Natural killer cell (primary cell): ENCODE measurements at regions not wholly inside any gene's neighbourhood (a gene's known extent, or its start where the extent isn't known, plus 50 kb on each side); places are given as distances from the start of the nearest gene placed in this dataset.

ENCODE experiments used
- ATAC-seq, 3 donors: fragments of 150-1000 bp in 2 of 3; fragments of 200-7000 bp in 1 of 3; cut with Tn5 transposase; 1 replicate in 1 of 3; 2 replicates in 2 of 3; pipeline ENCODE4 v1.10.0; 2021; ENCODE audit warnings: mild to moderate bottlenecking in 2 of 3, moderate library complexity in 2 of 3
- DNase-seq, 2 donors: peaks; one replicate each; pipeline versions ENCODE4 v3.0.0 to v3.0.0-alpha.2; 2013 to 2021; ENCODE audit warnings: mixed read lengths in 1 of 2
- H3K27ac ChIP-seq: one replicate; pipeline ENCODE4 v1.5.1; 2013; ENCODE audit warnings: mild to moderate bottlenecking, low read length
- H3K27me3 ChIP-seq: one replicate; pipeline ENCODE4 v1.6.1; 2013; ENCODE audit warnings: low read length; ENCODE audit not compliant: control insufficient read depth, insufficient read depth
- H3K36me3 ChIP-seq: one replicate; pipeline ENCODE4 v1.6.1; 2013; ENCODE audit warnings: low read length; ENCODE audit not compliant: control insufficient read depth, insufficient read depth
- H3K4me1 ChIP-seq: one replicate; pipeline ENCODE4 v1.6.1; 2013; ENCODE audit warnings: low read length; ENCODE audit not compliant: control insufficient read depth, insufficient read depth
- H3K4me3 ChIP-seq: one replicate; pipeline ENCODE4 v1.5.1; 2013; ENCODE audit warnings: low read length
- H3K9me3 ChIP-seq: one replicate; pipeline ENCODE4 v1.6.1; 2013; ENCODE audit warnings: low read length; ENCODE audit not compliant: control insufficient read depth, insufficient read depth
- H3K27ac Mint-ChIP-seq, 2 donors: one replicate each; pipeline ENCODE4 v1.8.0; 2022; ENCODE audit warnings: mild to moderate bottlenecking in 2 of 2, mixed read lengths in 2 of 2, moderate library complexity in 1 of 2
- H3K27me3 Mint-ChIP-seq, 2 donors: one replicate each; pipeline ENCODE4 v1.8.0; 2022; ENCODE audit warnings: low read depth in 2 of 2, mixed read lengths in 2 of 2
- H3K36me3 Mint-ChIP-seq: one replicate; pipeline ENCODE4 v1.8.0; 2022; ENCODE audit warnings: mixed read lengths
- H3K4me1 Mint-ChIP-seq, 2 donors: one replicate each; pipeline ENCODE4 v1.8.0; 2022; ENCODE audit warnings: mixed read lengths in 2 of 2
- H3K4me3 Mint-ChIP-seq: one replicate; pipeline ENCODE4 v1.8.0; 2022; ENCODE audit warnings: mild to moderate bottlenecking, moderate library complexity, mixed read lengths
- H3K9me3 Mint-ChIP-seq, 2 donors: one replicate each; pipeline ENCODE4 v1.8.0; 2022; ENCODE audit warnings: mixed read lengths in 2 of 2
- CTCF ChIP-seq: fragments of 200-600 bp; IDR thresholded peaks from one replicate; pipeline ENCODE4 v1.8.0; 2022; ENCODE audit warnings: antibody characterized with exemption
- WGBS: methylation state at CpG from one replicate; pipeline ENCODE4 v1.1.7; 2013; ENCODE audit warnings: missing lambda C conversion rate; ENCODE audit not compliant: insufficient coverage; 5-methylcytosine and 5-hydroxymethylcytosine counted together
- intact Hi-C: fragments of 100-400 bp; cut with micrococcal nuclease; formaldehyde crosslinking; loops from one replicate; pipeline ENCODE4 v1.14.2; 2022

GRCh38 chr3:168511428-168512014 is 415.8 kb upstream of the GOLIM4 start:
- no peak overlapping the region for H3K27ac Mint-ChIP-seq
- no peaks in the 10 kb centered on the region for H3K4me1 Mint-ChIP-seq
- Histone ChIP-seq H3K27me3 (no peaks in the 10 kb centered on the region), H3K9me3 (no peaks in the 10 kb centered on the region), H3K36me3 (no peaks in the 10 kb centered on the region), H3K27ac (no peak overlapping the region), H3K4me3 (no peak overlapping the region), H3K4me1 (no peaks in the 10 kb centered on the region)
- no peaks in the 10 kb centered on the region for H3K27me3 Mint-ChIP-seq
- WGBS = 83% methylated on average over 1 of the region's 3 CpGs
- H3K9me3 Mint-ChIP-seq = no peaks in the 10 kb centered on the region
- TF ChIP-seq CTCF = no peak
- ATAC-seq = no peak
- intact Hi-C loops = no loop called here
- H3K4me3 Mint-ChIP-seq = no peak overlapping the region
- no peaks in the 10 kb centered on the region for H3K36me3 Mint-ChIP-seq
- DNase-seq = no peak

GRCh38 chr3:168506589-168506988 is 410.9 kb upstream of the GOLIM4 start:
- Histone ChIP-seq H3K9me3 (no peaks in the 10 kb centered on the region), H3K36me3 (no peaks in the 10 kb centered on the region), H3K27me3 (no peaks in the 10 kb centered on the region), H3K4me1 (no peaks in the 10 kb centered on the region), H3K27ac (no peak overlapping the region), H3K4me3 (no peak overlapping the region)
- Mint-ChIP-seq H3K36me3 (no peaks in the 10 kb centered on the region), H3K9me3 (no peaks in the 10 kb centered on the region), H3K27me3 (no peaks in the 10 kb centered on the region), H3K4me3 (no peak overlapping the region), H3K27ac (no peak overlapping the region), H3K4me1 (no peaks in the 10 kb centered on the region)
- 92% methylated on average over 1 of the region's 1 CpG for WGBS
- DNase-seq (no peak), ATAC-seq (no peak)
- no peak for TF ChIP-seq CTCF
- intact Hi-C loops = no loop called here

- Histone ChIP-seq H3K4me1 (no peaks in the 10 kb centered on the region), H3K36me3 (no peaks in the 10 kb centered on the region), H3K27me3 (no peaks in the 10 kb centered on the region), H3K9me3 (no peaks in the 10 kb centered on the region), H3K4me3 (no peak overlapping the region), H3K27ac (no peak overlapping the region)
- Mint-ChIP-seq H3K9me3 (no peaks in the 10 kb centered on the region), H3K27me3 (no peaks in the 10 kb centered on the region), H3K4me1 (no peaks in the 10 kb centered on the region), H3K4me3 (no peak overlapping the region), H3K36me3 (no peaks in the 10 kb centered on the region), H3K27ac (no peak overlapping the region)
- no peak for TF ChIP-seq CTCF
- intact Hi-C loops = no loop called here
- ATAC-seq (no peak), DNase-seq (no peak)
- WGBS = no CpG with 5 or more reads among the region's 1 CpG
Measured at GRCh38 chr3:168501570-168501969, 405.8 kb upstream of the GOLIM4 start.

GRCh38 chr3:168498194-168498593 is 402.5 kb upstream of the GOLIM4 start:
- Mint-ChIP-seq H3K27me3 (no peaks in the 10 kb centered on the region), H3K27ac (no peak overlapping the region), H3K4me1 (no peaks in the 10 kb centered on the region), H3K36me3 (no peaks in the 10 kb centered on the region), H3K9me3 (peaks cover 0 to 2% of the 10 kb centered on the region in 2 donors), H3K4me3 (no peak overlapping the region)
- Histone ChIP-seq H3K36me3 (no peaks in the 10 kb centered on the region), H3K27me3 (no peaks in the 10 kb centered on the region), H3K4me3 (no peak overlapping the region), H3K4me1 (no peaks in the 10 kb centered on the region), H3K9me3 (no peaks in the 10 kb centered on the region), H3K27ac (no peak overlapping the region)
- no peak for TF ChIP-seq CTCF
- DNase-seq = no peak
- intact Hi-C loops = no loop called here
- no peak for ATAC-seq
